Inflammatory macrophage treated with lipopolysaccharide for 4 hours (primary cell): ENCODE measurements at regions not wholly inside any gene's neighbourhood (a gene's known extent, or its start where the extent isn't known, plus 50 kb on each side); places are given as distances from the start of the nearest gene placed in this dataset.

Experiments used
- DNase-seq: peaks from one replicate; pipeline ENCODE4 v3.0.0-alpha.2; 2020

DNA sequence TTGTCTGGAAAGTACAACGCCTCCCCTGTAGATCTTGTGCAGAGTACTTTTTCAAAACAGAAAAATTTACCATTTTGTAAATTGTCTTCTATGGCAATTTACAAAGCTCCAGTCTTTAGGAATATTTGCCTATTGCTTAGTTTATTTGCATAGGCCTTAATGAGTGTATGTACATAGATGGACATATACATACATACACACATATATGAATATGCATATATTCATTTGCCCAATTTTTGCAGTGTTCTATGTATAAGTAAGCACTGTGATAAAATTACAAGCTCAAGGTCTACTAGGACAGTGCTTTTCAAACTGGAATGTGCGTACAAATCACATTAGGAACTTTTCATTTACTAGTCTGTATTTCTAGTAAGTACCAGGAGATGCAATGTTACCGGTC, 301.3 kb upstream of the SMARCA2 start:
- no peak for DNase-seq

- no peak for DNase-seq
These were observed 297.3 kb upstream of the SMARCA2 start for GRCh38 chr9:1717882-1718281.

GRCh38 chr9:1718836-1719235, 296.3 kb upstream of the SMARCA2 start:
- no peak for DNase-seq

DNA sequence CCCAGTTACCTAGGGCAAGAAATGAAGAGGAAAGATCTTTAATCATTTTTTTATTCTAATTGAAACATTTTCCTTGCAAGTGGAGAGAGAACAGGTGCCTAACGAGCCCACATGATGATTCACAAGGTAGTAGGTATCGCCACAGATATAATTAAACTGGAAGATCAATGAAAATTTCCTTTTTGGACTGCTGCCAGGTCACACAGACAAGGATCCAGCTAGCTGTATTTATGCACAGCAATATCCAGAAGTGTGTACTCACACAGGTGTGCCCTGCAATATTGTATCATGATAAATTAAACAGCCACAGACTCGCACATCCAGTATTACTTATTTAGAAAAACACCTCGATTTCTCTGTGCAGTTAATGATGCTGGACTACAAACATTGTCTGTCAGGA, 294.0 kb upstream of the SMARCA2 start:
- DNase-seq: no peak

- DNase-seq: no peak
These were observed 292.7 kb upstream of the SMARCA2 start for GRCh38 chr9:1722404-1722803.

DNA sequence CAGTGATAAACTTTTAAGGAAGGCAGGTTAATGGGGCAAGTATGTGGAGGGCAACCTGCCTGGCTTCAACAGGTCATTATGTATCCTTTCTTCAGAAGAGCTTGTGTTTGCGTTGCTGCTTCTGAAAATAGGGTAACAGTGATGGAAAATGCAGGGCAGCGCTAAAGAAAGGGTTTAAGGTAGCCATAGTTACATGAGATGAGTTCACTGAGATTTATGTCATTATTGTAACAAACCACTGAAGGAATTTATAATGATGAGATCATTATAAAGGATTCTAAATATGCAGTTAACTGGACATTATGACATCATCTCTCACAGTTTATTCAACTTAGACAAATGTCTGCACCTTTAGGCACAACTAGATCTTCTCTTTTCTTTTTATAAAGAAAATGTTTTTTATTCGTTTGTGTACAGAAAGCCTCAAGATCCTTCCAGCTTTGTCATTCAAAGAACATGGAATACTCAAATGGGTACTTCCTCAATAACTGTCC, 291.6 kb upstream of the SMARCA2 start:
- DNase-seq: no peak

DNA sequence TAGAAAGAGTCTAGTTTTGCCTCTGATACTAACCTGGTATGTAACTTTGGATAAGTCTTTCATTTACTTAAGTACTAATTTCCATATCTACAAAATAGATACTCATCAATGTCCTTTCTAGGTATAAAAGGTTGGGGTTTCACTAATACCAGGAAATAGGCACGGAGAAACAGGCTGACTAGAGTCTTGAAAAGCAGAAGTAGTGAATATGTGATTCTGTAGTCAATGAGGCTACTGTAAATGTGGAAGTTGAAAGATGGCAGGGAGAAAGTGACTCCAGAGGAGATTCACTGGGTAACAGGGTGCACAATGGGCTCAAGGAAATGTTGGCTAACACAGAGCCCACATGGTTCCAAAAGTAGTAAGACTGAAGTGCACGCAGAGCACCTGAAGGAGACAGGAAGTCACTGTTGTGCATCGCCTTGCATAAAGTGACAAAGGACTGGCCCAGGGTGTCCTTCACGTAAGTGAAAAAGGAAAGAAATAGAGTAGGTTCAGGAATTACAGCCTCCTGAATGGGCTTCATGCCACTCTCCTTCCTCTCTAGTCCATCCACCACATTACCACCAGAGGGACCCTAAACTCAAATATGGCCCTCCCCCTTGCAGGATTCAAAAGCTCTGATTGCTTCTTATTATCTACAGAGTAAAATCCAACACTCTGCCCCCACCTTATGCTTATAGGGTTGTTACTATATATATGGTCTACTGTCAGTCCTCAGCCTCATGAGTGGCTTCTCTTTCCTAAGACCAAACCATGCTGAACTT, 288.0 kb upstream of the SMARCA2 start:
- no peak for DNase-seq

DNA sequence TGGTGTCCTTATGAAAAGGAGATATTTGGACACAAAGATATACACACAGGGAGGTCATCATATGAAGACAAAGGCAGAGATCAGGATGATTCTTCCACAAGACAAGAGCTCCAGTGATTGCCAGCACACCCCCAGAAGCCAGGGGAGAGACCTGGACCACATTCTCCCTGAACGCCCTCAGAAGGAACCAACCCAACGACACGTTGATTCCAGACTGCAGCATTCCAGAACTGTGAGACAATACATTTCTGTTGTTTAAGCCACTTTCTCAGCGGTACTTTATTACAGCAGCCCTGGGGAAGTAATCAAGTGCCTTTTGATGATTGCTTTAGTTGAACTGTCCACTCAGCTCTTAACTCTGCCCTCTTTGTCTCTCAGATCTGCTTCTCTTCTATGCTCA, 285.5 kb upstream of the SMARCA2 start:
- no peak for DNase-seq

- DNase-seq: no peak
These were observed 282.5 kb upstream of the SMARCA2 start for GRCh38 chr9:1732670-1733069.

- no peak for DNase-seq
These were observed 276.5 kb upstream of the SMARCA2 start for GRCh38 chr9:1738511-1739100.

GRCh38 chr9:1743121-1743960, 271.8 kb upstream of the SMARCA2 start:
- no peak for DNase-seq

GRCh38 chr9:1745980-1746379, 269.2 kb upstream of the SMARCA2 start:
- no peak for DNase-seq

DNA sequence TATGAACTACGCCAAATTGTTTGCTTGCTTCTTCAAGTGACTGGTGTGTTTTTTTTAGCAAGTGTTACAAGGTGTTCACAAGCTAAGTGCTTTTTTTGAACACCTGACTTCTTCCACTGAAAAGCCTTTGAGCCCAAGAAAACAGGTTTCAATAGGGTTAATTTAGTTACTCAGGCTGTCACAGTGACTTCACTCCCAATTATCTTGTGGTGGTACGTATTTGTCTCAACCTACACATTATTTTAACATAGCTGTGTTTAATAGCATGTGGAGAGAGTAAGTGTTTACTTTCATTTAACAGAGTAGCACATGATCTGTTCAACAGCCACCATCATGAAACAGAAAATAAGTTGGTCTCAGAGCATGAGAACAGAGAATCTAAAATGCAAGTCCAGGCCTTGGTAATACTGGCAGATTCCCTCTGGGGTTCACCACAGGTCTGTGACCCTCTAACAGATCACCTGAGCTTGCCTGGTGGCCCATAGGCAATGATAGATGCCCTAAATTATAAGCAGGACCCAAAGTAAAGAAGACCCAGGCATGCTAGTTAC, 267.7 kb upstream of the SMARCA2 start:
- DNase-seq: no peak

DNA sequence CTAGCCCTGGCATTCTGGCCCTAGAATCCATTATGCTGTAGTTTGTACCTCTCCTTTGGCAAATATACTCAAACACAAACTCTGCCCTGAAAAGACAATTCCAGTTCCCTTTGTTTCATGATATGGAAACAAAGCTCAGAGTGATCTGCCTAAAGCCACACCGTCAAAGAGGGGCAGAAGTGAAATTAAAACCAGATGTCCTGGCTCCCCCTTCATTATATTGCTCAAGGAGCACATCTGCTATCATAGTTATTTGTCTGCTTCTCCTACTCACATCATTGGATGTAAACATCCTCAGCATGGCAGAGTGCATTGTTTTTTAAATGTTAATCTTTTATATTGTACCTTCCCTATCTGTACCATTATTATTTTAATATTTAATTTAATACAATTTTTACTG, 266.7 kb upstream of the SMARCA2 start:
- DNase-seq: no peak

DNA sequence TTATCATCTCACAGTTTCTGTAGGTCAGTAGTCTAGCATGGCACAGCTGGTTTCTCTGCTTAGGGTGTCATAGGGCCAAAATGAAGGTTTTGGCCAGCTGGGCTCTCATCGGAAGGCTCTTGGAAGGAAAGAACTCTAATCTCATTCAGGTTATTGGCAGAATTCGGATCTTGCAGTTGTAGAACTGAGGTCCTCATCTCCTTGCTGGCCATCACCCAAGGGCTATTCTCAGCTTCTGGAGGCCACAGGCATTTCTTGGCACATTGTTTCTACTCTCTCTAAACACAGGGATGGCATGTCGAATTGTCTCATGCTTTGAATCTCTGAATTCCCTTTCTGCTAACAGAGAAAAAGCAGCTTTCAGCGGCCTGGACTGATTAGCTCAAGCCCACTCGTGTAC, 258.0 kb upstream of the SMARCA2 start:
- DNase-seq: no peak

DNA sequence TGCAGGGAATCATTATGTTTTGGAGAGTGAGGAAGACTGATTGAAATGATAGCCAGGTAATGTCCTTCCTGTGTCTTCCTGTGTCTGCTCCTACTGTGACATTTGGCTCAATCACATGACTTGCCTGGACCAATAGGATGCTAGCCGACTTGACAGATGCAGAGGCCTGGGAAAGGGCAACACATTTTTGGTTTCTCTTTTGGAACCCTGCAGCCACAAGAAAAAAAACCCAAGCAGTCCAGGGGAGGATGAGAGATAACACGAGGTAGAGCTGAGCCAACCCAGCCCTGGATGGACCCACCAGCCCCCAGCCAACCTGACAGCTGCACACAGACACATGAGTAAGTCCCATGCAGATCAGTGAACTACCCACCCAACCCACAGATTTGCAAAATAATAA, 256.1 kb upstream of the SMARCA2 start:
- DNase-seq: no peak

DNA sequence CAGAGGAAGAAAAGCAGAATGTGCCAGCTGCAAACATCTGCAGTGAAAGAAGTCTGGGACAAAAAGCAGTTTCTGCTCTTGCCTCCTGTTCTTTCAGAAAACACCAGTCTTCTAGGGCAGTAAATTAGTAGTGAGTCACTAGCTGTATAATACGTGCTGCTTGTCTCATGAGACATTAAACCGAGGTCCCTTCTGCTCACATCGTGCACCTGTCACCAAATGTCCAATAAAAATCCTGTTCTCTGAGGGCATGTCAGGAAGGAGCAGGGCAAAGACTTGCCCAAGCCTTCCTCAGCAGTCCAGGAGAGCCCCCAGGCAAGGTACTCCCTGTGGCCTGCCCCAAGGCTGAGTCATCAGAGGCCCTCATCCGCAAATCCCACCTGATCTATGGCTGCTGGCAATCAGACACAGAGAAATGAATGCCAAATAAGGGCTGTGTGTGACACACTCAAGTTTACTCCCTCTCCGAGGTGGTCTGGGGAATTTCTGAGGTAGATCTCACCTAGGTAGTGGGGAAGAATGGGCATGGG, 255.3 kb upstream of the SMARCA2 start:
- no peak for DNase-seq

DNA sequence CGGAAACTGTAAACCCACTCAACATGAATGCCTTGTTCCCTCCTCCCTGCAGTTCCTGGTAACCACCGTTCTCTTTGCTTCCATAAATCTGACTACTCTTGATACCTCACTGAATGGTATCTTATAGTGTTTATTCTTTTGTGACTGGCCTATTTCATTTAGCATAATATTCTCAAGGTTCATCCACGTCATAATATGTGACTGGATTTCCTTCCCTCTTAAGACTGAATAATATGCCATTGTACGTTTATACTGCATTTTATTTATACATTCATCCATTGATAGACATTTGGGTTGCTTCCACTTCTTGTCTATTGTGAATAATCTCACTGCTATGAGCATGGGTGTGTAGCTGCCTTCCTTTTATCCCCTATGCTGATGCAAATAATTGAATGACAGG, 253.3 kb upstream of the SMARCA2 start:
- no peak for DNase-seq

DNA sequence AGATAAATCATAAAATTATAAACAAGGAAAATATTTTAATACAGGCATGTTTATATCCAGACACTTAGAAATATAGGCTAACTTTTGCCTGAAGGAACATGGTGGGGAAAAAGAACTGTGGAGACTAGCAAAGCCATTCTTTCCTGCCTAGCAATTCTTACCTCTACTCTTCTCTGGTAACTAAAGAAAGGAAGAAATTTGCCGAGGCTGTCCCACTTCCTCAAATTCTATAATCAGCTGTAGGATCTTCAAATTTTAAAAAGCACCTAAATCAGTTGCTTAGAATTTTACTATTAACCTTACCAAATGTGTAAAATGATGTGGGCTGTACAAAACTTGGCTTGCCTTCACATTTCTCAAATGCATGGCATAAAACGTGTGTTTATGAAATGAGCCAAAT, 249.1 kb upstream of the SMARCA2 start:
- DNase-seq: no peak

- DNase-seq: no peak
These were observed 246.6 kb upstream of the SMARCA2 start for GRCh38 chr9:1768561-1768960.

- DNase-seq: no peak
These were observed 243.9 kb upstream of the SMARCA2 start for GRCh38 chr9:1771094-1771789.

GRCh38 chr9:1775230-1775629, 239.9 kb upstream of the SMARCA2 start:
- DNase-seq: no peak

DNA sequence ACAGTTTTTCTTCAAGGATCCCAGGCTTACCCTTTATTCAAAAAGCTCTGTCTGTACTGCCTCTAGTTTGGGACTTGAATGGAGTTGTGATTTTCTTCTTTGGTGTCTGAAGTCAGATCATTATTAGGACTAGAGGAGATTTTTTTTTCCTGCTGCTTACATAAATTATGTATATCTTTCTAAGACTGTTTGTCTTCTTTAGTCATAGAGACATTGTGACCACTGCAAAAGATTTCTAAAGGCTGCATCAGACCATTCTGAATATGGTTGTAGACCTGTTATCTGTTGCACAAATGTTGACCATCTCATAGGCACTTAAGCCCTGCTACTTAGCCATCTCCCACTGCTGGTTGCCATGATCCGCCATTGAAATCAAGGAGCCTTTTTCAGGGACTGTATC, 238.5 kb upstream of the SMARCA2 start:
- no peak for DNase-seq
